Ascending aorta (tissue), 2 donors: ENCODE measurements at regions not wholly inside any gene's neighbourhood (a gene's known extent, or its start where the extent isn't known, plus 50 kb on each side); places are given as distances from the start of the nearest gene placed in this dataset.

ENCODE experiments used
- DNase-seq, 2 donors: peaks; one replicate each; pipeline ENCODE4 v3.0.0-alpha.2; 2019; ENCODE audit warnings: low spot score in 2 of 2
- H3K27ac ChIP-seq, 2 donors: fragments of 200-600 bp; sonication (generic); one replicate each; pipeline ENCODE4 v1.5.1; 2016 to 2017; ENCODE audit warnings: mild to moderate bottlenecking in 1 of 2
- H3K27me3 ChIP-seq: fragments of 200-600 bp; sonication (generic); one replicate; pipeline ENCODE4 v1.5.1; 2017
- H3K36me3 ChIP-seq, 2 donors: fragments of 200-600 bp; sonication (generic); one replicate each; pipeline ENCODE4 v1.5.1; 2016
- H3K4me1 ChIP-seq, 2 donors: fragments of 200-600 bp; sonication (generic); one replicate each; pipeline ENCODE4 v1.5.1; 2016 to 2017; ENCODE audit warnings: mild to moderate bottlenecking in 1 of 2
- H3K4me3 ChIP-seq, 2 donors: fragments of 200-600 bp; sonication (generic); one replicate each; pipeline ENCODE4 v1.5.1; 2016 to 2017; ENCODE audit warnings: mild to moderate bottlenecking in 1 of 2
- H3K9me3 ChIP-seq, 2 donors: fragments of 200-600 bp; sonication (generic); one replicate each; pipeline ENCODE4 v1.5.1; 2016
- CTCF ChIP-seq, 3 experiments: fragments of 200-600 bp in 2 of 3; fragments of 450-650 bp in 1 of 3; sonication (generic) in 2 of 3; IDR thresholded peaks; one replicate each; pipeline ENCODE4 v1.5.1; 2016 to 2019; ENCODE audit warnings: antibody characterized with exemption in 3 of 3, mild to moderate bottlenecking in 1 of 3, moderate library complexity in 1 of 3
- intact Hi-C: fragments of 100-400 bp; cut with DNase I; formaldehyde crosslinking; loops from one replicate; pipeline ENCODE4 v1.15.1; 2023

- TF ChIP-seq CTCF (IDR thresholded peaks at IDR 0.05): no peak
- Histone ChIP-seq H3K27me3 (no peaks in the 10 kb centered on the region), H3K4me3 (no peak overlapping the region), H3K4me1 (no peaks in the 10 kb centered on the region), H3K9me3 (peaks cover 0 to 12% of the 10 kb centered on the region in 2 donors), H3K27ac (no peak overlapping the region), H3K36me3 (no peaks in the 10 kb centered on the region)
- DNase-seq: no peak
- intact Hi-C loops: no loop called here
Measured at GRCh38 chr10:129321727-129322126, 145.3 kb upstream of the MGMT start.

GRCh38 chr10:129322933-129323820, 143.9 kb upstream of the MGMT start:
- Histone ChIP-seq H3K4me1 (no peaks in the 10 kb centered on the region), H3K4me3 (no peak overlapping the region), H3K27me3 (no peaks in the 10 kb centered on the region), H3K36me3 (no peaks in the 10 kb centered on the region), H3K27ac (no peak overlapping the region), H3K9me3 (peaks cover 0 to 5% of the 10 kb centered on the region in 2 donors)
- DNase-seq: no peak
- intact Hi-C loops: no loop called here
- no peak for TF ChIP-seq CTCF (IDR thresholded peaks at IDR 0.05)

GRCh38 chr10:129323879-129324278, 143.2 kb upstream of the MGMT start:
- no peak overlapping the region for H3K27ac ChIP-seq
- no peak for TF ChIP-seq CTCF (IDR thresholded peaks at IDR 0.05)
- H3K27me3 ChIP-seq: no peaks in the 10 kb centered on the region
- H3K4me3 ChIP-seq: no peak overlapping the region
- intact Hi-C loops: no loop called here
- H3K9me3 ChIP-seq: no peaks in the 10 kb centered on the region
- H3K36me3 ChIP-seq: no peaks in the 10 kb centered on the region
- no peak for DNase-seq
- H3K4me1 ChIP-seq: no peaks in the 10 kb centered on the region

- no peak for DNase-seq
- no peaks in the 10 kb centered on the region for H3K36me3 ChIP-seq
- intact Hi-C loops: no loop called here
- no peaks in the 10 kb centered on the region for H3K27me3 ChIP-seq
- TF ChIP-seq CTCF (IDR thresholded peaks at IDR 0.05): no peak
- H3K9me3 ChIP-seq: no peaks in the 10 kb centered on the region
- no peak overlapping the region for H3K27ac ChIP-seq
- H3K4me1 ChIP-seq: no peaks in the 10 kb centered on the region
- no peak overlapping the region for H3K4me3 ChIP-seq
Measured at GRCh38 chr10:129325893-129326292, 141.1 kb upstream of the MGMT start.

- H3K4me1 ChIP-seq: no peaks in the 10 kb centered on the region
- intact Hi-C loops: no loop called here
- no peak overlapping the region for H3K27ac ChIP-seq
- DNase-seq: no peak
- H3K27me3 ChIP-seq: no peaks in the 10 kb centered on the region
- no peaks in the 10 kb centered on the region for H3K36me3 ChIP-seq
- H3K4me3 ChIP-seq: no peak overlapping the region
- H3K9me3 ChIP-seq: no peaks in the 10 kb centered on the region
- no peak for TF ChIP-seq CTCF (IDR thresholded peaks at IDR 0.05)
Measured at GRCh38 chr10:129328546-129328945, 138.5 kb upstream of the MGMT start.
